CD4-positive, alpha-beta T cell treated with Interleukin-4 for 1 hour (primary cell): ENCODE measurements at regions not wholly inside any gene's neighbourhood (a gene's known extent, or its start where the extent isn't known, plus 50 kb on each side); places are given as distances from the start of the nearest gene placed in this dataset.
"Not testable (repeated sequence)": the region's sequence is repeated elsewhere in the genome, so short reads cannot be mapped to it uniquely, and the experiment has no call there.

Source experiments
- DNase-seq, 2 donors: peaks; one replicate each; pipeline ENCODE4 v3.0.0-alpha.2; 2020 to 2022

DNA sequence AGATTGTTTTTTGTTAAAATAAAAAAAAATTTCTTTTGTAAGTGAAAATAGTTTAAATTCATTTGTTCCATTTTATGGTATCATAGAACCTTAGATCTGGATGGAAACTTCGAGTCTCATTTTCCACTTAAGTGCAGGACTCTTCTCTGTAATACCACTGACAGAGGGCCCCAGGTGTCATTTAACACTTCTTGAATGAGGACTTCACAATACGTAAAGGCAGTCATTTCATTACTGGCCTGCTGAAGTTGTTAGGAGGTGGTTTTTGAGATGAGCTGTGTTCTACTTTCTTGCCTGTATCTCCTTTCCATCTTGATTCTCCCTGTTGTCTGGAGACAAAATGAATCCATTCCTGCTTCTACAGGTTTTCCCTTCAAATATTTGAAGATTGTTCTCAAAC is 455.3 kb downstream of the DMRT2 start:
- no peak for DNase-seq

DNA sequence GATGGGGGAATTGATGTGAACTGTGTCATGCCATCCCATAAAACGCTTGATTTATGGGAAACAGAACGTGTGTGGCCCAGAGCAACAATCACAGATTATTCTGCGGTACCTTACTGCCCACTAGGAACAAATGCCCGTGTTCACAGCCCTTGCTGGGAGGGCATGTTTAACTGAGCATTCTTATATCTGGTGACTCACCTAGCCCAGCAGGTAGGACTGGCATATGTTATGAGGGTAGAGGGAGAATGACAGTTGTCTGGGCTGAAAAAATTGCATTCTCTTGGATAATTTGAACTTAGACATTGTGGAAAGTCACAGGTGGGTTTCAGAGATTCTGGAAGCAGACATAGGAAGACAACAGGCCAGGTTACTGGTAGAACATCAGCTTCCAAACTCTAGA is 460.6 kb downstream of the DMRT2 start:
- DNase-seq, result no peak

DNA sequence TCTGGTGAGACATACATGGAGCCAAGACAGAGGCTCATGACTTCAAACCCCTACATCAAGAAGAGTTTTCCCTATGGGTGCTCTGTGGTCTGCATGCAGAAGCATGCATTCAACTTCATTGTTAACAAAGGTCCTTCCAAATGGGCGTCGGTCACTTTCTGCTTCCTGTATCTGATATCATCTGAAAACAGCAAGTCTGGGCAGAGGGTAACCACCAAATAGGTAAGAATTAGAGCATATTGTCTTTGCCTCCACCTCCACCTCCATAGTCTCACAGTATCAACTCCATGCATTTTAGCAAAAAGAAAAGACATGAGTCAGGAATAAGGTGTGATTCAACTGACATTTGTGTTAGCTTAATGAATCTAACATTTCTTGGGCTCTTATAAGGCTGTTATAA is 462.9 kb downstream of the DMRT2 start:
- no peak for DNase-seq

DNA sequence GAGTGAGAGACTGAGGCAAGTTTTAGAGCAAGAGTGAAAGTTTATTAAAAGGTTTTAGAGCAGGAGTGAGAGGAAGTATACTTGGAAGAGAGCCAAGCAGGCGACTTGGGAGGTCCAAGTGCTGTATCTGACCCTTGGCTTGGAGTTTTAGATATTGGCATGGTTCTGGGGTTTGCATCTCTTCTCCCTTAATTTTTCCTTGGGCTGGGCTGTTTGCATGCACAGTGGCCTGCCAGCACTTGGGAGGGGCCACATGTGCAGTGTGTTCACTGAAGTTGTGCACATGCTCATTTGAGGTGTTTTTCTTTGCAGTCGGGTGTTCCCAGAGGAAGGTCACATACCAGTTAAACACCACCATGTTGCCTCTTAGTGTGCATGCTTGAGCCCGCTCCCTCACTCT is 464.1 kb downstream of the DMRT2 start:
- no peak for DNase-seq

DNA sequence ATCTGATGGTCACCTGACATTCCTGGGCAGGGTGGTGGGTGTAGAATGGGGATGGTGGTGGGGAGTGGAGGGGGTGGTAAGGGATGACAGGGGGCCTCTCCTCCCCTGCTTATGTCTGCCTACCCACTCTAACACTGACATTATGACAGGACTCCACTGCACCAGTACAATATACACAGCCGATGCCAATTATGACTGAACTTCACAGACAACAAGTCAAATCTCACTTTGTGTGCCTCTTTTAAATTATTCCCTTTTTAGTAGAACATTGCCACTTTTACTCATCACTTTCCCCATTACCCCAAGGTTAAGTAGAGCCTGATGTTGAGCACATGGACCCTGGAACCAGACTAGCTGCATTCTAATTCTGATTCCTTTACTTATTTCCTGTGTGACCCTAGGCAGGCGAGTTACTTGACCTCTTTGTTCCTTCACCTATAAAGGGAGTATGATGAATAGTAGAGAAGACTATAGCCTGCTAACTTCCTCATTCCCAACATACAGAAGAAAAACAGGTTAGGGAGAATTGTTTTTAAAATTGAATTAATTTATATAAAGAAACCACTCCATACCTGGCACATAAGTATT is 464.7 kb downstream of the DMRT2 start:
- DNase-seq, result no peak

DNA sequence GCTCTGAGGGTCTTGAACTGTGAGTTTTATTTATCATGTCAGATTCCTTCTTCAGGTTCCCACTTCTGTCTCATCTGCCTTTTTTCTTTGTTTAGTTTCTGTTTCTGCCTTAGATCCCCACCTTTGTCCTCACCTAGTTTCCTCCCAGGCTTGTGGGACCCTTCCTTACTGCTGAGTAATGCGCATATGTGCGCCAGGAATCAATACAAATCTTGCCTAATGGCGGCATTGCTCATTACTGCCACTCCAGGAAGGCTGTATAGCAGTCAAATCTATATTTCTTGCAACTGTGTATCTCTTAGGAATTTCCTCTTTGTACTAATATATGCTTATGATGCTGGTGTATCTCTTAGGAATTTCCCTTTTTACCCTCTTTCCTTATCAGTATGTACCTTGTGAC is 465.4 kb downstream of the DMRT2 start:
- DNase-seq, result no peak

DNA sequence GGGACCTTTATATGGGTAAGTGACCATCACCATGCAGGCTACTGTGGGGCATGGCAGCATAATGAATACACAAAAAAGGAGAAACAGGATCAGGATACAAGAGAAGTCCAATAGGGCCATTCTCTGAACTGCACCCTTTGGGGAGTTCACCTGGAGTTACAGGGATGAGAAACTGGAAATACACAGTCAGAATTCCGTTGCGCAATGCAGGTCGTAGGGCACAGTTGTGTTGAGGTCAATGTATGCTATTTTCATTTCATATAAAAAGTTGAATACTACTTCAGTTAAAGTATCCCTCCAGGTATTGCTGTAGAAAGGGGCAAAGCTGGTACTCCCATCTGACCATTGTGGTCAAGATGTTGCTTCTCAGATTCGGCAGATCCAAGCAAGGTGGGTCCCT is 471.4 kb downstream of the DMRT2 start:
- no peak for DNase-seq

DNA sequence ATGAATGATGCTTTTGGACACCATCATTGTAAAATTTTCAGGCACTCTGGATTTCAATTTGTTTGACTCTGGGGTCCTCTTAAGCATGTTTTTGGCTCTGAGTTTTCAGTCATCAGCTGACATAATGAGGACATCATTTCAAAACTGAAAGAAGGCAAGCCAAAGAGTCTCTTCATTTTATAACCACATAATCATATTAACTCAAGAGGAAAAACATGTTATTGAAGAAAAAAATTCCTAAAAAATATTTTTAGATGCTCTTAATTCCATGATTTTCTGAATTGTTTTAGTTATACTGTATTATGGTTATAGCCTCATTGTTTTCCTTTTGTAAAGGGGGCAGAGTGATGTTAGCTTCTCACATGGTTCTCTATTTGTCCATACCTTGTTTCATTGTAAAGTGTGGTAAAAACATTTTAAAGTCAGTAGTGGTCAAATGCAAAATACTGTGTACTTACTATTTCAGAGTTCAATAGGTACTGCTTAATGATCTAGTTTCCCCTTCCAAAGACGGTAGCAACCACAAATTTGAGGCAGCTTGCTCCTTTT is 472.1 kb downstream of the DMRT2 start:
- no peak for DNase-seq

DNA sequence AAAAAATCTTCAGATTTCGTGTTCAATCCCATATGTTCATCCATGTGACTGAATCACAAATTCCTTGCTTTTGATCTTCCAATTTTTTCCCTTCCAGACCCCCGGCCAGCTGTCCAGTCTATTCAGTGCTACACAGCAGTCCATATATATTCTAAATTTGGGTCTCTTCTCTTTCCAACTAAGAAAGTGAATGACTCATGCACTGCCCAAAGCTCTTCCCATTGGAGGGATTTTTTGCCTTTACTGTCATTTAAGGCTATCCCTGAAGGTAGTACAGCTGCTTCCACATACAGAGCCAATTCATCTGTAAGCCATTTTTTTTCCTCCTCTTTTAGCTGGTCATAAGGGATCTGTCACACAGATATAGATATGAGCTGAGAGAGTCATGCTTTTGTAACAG is 478.3 kb downstream of the DMRT2 start:
- DNase-seq, result no peak

DNA sequence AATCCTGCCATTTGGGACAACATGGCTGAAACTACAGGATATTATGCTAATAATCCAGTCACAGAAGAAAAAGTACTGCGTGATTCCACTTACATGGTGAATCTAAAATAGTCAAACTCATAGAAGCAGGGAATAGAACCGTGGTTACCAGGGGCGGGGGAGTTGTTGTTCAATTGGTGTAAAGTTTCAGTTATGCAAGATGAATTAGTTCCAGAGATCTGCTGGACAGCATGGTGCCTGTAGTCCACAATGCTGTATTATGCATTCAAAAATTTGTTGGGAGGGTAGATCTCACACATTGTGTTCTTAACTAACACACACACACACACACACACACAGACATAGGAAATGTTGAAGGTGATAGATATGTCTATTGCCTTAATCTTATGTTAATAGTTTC is 480.5 kb downstream of the DMRT2 start:
- no peak for DNase-seq

DNA sequence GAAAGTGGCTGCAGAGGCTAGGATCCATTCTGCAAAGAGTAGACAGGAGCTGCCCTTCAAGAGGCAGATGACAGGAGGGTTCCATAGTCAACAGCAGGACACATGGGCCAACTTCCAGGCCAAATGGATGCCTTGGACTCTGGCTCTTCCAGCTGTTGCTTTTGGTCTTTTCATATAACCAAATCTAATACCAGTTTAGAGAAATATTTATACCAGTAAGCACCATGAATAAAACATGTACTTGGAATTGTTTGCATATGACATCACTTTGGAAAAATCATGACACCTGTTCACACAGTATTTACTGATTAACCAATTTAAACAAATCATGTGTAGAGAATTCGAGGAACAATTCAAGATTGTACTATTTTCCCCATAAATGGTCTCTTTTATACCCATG is 481.3 kb downstream of the DMRT2 start:
- no peak for DNase-seq

DNA sequence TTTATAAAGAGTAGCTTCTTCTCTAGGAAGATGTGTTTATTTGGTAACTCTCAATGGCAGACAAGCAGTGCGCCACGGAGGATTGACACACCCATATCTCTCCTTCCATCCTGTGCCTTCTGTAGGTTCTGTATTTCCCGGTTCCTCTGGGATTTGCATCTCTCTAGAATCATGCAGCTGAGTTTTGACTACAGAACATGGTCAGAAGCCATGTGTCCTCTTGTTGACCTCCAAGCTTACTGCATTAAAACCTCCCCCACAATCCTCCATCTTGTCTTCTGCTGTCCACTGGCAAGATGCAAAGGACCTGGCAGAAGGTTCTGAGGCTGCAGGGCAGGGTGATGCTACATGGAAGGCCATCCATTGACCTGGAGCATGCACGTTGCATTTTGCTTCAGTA is 482.0 kb downstream of the DMRT2 start:
- DNase-seq, result no peak

DNA sequence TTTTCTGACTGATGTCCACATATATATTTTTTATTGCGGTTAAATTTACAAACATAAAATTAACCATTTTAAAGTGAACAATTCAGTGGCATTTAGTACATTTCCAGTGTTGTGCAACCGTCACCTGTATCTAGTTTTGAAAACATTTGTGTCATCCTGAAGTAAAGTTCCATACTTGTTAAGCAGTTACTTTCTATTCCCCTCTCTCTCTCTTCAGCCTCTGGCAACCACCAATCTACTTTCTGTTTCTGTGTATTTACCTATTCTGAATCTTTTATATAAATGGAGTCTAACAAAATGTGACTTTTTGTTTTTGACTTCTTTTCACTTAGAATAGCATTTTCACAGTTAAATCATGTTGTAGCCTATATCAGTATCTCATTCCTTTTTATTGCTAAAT is 480.1 kb upstream of the SMARCA2 start:
- DNase-seq, result no peak

DNA sequence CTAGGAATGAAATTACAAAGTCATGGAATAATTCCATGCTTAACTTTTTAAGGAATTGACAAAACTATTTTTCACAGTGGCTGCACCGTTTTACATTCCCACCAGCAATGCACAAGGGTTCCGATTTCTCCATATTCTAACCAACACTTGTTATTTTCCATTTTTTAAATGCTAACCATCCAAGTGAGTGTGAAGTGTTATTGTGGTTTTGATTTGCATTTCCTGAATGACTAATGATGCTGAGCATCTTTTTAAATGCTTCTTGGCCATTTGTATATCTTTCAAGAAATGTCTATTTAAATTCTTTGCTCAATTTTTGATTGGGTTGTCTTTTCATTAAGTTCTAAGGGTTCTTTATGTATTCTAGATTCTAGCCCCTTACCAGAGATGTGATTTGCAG is 479.5 kb upstream of the SMARCA2 start:
- DNase-seq, result no peak

DNA sequence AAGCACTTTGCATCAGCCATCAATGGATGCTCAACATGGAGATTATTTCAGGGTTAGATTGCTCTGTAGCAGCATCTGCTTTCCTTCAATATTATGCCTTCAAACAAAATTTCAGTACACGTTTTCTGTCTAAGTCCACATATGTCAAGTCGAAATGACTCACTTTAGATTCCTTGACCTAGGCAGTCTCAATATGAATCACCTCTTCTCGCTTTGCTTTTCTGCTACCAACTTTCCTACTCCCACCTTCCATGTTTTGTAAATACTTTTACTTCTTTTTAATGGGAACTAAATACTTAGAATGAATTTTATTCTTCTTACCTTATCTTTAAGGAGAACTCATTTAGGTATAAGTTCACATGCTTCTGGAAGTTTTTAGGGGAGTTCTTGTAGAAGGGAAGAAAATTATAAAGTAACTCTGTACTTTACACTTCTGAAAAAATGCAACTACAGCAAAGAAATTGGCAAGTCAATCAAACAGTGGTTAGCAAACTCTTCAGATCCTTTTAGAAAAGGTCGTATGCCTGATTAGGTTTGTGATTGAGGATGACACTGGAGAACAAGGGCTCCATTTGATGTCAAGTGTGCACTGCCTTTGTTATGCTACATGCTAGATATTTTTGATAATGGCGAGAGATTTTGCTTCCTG is 478.5 kb upstream of the SMARCA2 start:
- DNase-seq, result no peak

DNA sequence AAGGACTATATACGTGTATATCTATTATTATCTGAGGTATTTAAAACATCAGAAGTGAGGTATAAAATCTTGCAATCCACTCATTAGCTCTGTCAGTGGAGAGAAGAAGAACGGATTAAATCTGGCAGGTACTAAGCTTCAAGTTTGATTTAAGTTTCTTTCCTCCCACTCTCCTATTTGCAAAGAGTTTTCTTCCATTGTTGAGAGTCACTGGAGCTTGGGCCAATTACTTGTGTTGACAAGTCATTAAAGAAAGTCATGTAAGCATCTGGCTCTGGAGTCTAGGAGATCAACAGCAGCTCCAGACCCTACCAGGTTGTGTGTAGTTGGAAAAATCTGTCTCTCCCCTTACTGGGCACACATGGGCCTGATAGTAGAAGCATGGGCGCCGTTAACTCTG is 476.8 kb upstream of the SMARCA2 start:
- no peak for DNase-seq

DNA sequence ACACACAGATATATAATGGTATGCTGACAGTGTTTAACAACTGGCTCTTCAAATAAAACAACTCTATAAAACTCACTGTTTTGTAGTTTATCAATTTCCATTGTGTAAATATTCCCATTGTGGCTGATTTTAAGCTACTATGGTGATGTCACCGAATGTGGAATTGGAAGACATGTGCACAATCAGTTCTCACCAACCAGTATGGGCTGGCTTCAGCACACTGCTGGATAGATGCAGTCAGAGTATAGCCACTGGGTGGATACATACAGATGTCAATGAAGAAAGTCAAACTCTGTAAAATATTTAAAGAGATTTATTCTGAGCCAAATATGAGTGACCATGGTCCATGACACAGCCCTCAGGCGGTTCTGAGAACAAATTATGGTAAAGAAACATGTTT is 475.9 kb upstream of the SMARCA2 start:
- no peak for DNase-seq

DNA sequence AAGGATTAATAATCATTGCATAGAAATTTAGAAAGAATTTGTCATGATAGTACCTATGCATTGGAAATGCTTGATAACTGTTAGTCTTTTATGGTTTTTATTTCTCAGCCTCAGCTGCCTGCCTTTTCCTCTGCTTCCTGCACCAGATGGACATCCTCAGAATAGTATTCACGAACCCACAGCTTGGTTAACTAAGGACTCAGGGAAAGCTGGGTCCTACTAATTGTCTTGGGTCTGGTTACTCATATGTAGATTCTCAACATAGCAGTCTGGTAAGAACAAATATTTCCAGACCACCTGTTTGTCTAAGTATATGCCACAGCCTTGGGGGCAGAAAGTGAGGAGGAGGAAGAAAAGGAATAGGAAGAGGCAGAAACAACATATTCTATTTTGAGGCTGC is 464.5 kb upstream of the SMARCA2 start:
- DNase-seq, result no peak

DNA sequence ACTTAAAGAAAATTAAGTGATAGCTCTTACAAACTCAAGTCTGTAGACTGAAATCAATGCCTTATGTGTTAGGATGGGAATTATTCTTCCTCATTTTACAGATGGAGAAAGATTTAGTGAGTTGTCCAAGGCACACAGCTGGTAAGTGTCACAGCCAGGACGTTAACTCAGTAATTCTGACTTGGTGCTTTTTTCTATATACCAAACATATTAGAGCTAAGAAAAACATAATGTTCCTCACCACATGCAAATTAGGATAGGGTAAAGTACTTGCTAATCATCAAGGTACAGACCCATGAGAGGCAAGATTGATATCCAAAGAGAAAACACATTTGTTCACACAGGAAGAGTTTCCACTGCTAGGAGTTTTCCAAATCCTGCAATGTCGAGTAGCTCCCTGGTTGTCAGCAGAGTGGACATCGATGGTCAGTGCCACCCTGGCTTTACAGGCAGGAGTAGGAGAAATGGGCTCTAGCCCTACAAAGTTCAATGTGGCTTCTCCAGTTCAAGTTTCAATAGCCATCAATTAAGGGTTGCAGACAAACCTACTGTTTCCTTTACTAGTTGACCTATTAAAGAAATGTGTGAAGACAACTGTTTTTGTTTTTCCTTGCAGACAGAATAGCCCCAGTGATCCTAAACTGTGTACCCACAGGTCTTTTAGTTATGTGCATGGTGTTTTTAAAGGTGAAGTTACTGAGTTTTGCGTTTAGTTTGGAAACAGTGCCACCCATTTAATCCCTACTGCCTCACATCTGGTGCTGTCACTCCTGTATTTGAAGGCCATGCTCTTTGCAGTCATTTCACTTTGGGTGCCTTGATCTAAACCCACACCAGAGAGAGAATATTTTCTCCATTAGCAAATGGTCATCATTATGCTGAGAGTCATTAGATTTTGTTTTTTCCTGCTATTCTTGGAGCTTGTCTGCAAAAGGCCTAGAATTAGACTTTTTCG is 460.8 kb upstream of the SMARCA2 start:
- DNase-seq, result no peak

DNA sequence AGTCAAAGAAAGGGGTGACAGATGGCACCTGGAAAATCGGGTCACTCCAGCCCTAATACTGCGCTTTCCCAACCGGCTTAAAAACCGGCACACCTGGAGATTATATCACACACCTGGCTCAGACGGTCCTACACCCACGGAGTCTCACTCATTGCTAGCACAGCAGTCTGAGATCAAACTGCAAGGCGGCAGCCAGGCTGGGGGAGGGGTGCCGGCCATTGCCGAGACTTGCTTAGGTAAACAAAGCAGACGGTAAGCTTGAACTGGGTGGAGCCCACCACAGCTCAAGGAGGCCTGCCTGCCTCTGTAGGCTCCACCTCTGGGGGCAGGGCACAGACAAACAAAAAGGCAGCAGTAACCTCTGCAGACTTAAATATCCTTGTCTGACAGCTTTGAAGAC is 456.5 kb upstream of the SMARCA2 start:
- not testable (repeated sequence) for DNase-seq

DNA sequence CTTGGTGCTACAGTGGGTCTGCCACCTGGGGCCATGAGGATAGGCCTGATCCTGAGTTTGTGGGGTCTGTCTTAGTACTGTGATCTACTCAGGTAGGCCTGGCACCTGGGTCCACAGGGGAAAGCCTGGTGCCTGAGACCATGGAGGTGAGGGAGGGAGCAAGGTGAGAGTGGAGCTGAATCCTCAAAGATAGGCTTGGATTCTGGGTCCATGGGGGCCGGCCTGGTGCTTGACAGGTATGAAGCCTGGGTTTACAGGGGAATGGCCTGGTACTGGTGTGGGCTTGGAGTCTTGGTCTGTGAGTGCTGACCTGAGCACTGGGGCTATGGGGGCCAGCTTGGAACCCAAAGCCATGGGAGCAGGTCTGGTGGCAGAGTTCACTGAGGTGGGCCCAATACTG is 439.2 kb upstream of the SMARCA2 start:
- DNase-seq, result no peak

DNA sequence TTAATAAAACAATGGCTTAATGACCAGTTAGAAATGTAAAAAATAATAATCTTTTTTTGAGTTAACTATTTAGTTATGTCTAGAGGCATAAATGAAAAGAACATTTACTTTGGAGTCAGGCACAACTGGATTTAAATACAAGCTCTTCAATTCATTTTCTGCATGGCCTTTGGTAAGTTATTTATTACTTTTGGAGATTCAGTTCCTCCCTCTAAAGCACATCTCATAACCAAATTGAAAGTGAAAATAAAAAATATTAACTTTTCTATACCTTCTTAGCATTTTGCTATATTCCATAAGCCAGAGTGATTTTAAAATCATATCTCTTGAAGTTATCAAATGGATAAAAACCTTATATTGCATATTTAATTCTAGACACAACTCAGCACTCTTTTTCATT is 434.9 kb upstream of the SMARCA2 start:
- no peak for DNase-seq

DNA sequence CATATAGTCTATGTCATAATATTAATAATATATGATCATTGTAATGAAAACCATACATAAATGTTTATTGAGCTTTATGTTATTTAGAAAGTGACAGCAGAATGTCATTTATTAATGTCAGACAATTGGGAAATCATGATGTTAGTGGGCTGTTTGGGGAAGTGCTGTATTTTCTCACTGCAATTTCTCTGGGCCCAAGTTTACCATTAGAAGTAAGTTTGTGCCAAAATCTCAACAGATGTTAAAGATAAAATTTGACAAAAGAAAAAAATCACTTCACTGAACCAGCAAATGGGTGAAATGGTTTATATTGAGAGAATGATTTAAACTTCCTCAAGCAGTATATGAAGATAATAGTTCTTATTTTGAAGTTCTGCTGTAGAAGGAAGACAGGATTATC is 433.2 kb upstream of the SMARCA2 start:
- no peak for DNase-seq

DNA sequence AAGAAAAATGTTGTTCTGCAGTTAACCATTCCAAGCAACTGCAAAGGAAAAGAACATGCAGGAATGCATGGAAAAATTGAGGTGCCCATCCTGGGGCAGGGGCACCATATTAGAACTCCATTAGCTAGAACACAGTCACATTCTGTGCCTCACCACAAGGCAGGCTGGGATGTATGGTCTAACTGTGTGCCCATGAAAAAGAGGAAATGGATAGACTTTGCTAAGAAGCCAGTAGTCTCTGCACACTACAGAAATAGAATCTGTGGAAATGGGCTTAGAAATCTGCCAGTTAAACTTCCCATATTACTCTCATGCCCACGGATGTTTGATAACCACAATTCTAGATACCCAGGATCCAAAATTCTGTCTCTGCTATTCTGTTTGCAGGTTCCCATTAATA is 423.8 kb upstream of the SMARCA2 start:
- DNase-seq, result no peak
